B cell (primary cell): ENCODE measurements at regions not wholly inside any gene's neighbourhood (a gene's known extent, or its start where the extent isn't known, plus 50 kb on each side); places are given as distances from the start of the nearest gene placed in this dataset.
"Not testable (repeated sequence)": the region's sequence is repeated elsewhere in the genome, so short reads cannot be mapped to it uniquely, and the experiment has no call there.

Experiments
- ATAC-seq: fragments of 200-7000 bp; cut with Tn5 transposase; one replicate; pipeline ENCODE4 v1.10.0; 2021; ENCODE audit warnings: low read depth, mild to moderate bottlenecking, moderate number of reproducible peaks, moderate library complexity
- CTCF ChIA-PET: fragments of 350-600 bp; sonication (Branson Sonifier 250); formaldehyde crosslinking; loops from one replicate; lab custom pipeline; 2021; ENCODE audit warnings: antibody characterized with exemption, inconsistent platforms; lab: Charles Lee
- POLR2A ChIA-PET: fragments of 350-600 bp; sonication (Branson Sonifier 250); formaldehyde crosslinking; loops from one replicate; lab custom pipeline; 2021; ENCODE audit warnings: antibody characterized with exemption; lab: Charles Lee
- DNase-seq: peaks from one replicate; pipeline ENCODE4 v3.0.0; 2013
- H2AFZ ChIP-seq: 2 replicates; pipeline ENCODE4 v1.6.1; 2012; ENCODE audit warnings: mild to moderate bottlenecking, low read depth, low read length; ENCODE audit not compliant: insufficient read depth, poor library complexity, severe bottlenecking
- H3K27ac ChIP-seq, 2 donors: 1 replicate in 1 of 2; 2 replicates in 1 of 2; pipeline ENCODE4 v1.5.1; 2012 to 2013; ENCODE audit warnings: low read length in 2 of 2, mild to moderate bottlenecking in 2 of 2, moderate library complexity in 1 of 2
- H3K27me3 ChIP-seq, 4 experiments: fragments of 200-600 bp in 1 of 4; sonication (generic) in 1 of 4; replicated peaks in 1 of 4; 1 replicate in 2 of 4; 2 replicates in 2 of 4; pipeline versions ENCODE4 v1.6.1 to v1.7.0; 2013 to 2016; ENCODE audit warnings: low read length in 3 of 4, mild to moderate bottlenecking in 2 of 4, mixed read lengths in 1 of 4, moderate library complexity in 1 of 4; ENCODE audit not compliant: insufficient read depth in 4 of 4, control insufficient read depth in 3 of 4; ENCODE audit errors: control extremely low read depth in 1 of 4
- H3K36me3 ChIP-seq, 2 experiments: replicated peaks in 1 of 2; 1 replicate in 1 of 2; 2 replicates in 1 of 2; pipeline versions ENCODE4 v1.6.1 to v1.7.1; 2013; ENCODE audit warnings: low read length in 1 of 2; ENCODE audit not compliant: insufficient read depth in 2 of 2, control insufficient read depth in 1 of 2; ENCODE audit errors: control extremely low read depth in 1 of 2, extremely low read depth in 1 of 2
- H3K4me1 ChIP-seq, 2 donors: fragments of 200-600 bp in 1 of 2; sonication (generic) in 1 of 2; 1 replicate in 1 of 2; 2 replicates in 1 of 2; pipeline versions ENCODE4 v1.5.1 to v1.6.1; 2013 to 2017; ENCODE audit warnings: low read length in 2 of 2; ENCODE audit not compliant: control insufficient read depth in 2 of 2, insufficient read depth in 2 of 2
- H3K4me2 ChIP-seq: replicated peaks from 2 replicates; pipeline ENCODE3; 2012; ENCODE audit warnings: mild to moderate bottlenecking, low read depth, low read length; ENCODE audit not compliant: poor library complexity, severe bottlenecking
- H3K4me3 ChIP-seq, 5 experiments: fragments of 200-600 bp in 1 of 5; sonication (generic) in 1 of 5; 1 replicate in 3 of 5; 2 replicates in 2 of 5; pipeline versions ENCODE4 v1.5.1 to v1.7.0; 2011 to 2016; ENCODE audit warnings: low read length in 4 of 5, mild to moderate bottlenecking in 4 of 5, low read depth in 2 of 5, control low read depth in 1 of 5, moderate library complexity in 1 of 5; ENCODE audit not compliant: insufficient read depth in 1 of 5; ENCODE audit errors: control extremely low read depth in 1 of 5, extremely low read depth in 1 of 5
- H3K79me2 ChIP-seq: fragments of 200-600 bp; sonication (generic); one replicate; pipeline ENCODE4 v1.6.0; 2016; ENCODE audit warnings: low read length; ENCODE audit not compliant: control insufficient read depth, insufficient read depth
- H3K9ac ChIP-seq: fragments of 200-600 bp; sonication (generic); 2 replicates; pipeline ENCODE4 v1.6.1; 2017; ENCODE audit warnings: mild to moderate bottlenecking, low read length, moderate library complexity
- H3K9me3 ChIP-seq, 3 donors: one replicate each; pipeline versions ENCODE4 v1.6.1 to v1.7.1; 2013; ENCODE audit warnings: low read length in 2 of 3; ENCODE audit not compliant: control insufficient read depth in 2 of 3, insufficient read depth in 1 of 3; ENCODE audit errors: control extremely low read depth in 1 of 3
- H4K20me1 ChIP-seq: 2 replicates; pipeline ENCODE4 v1.6.0; 2012; ENCODE audit warnings: mild to moderate bottlenecking, low read length; ENCODE audit not compliant: insufficient read depth, control insufficient read depth, poor library complexity, severe bottlenecking
- H3K27ac Mint-ChIP-seq: one replicate; pipeline ENCODE4 v1.8.0; 2021; ENCODE audit warnings: mixed read lengths
- H3K27me3 Mint-ChIP-seq: one replicate; pipeline ENCODE4 v1.8.0; 2021; ENCODE audit warnings: mixed read lengths
- H3K4me1 Mint-ChIP-seq: one replicate; pipeline ENCODE4 v1.8.0; 2021; ENCODE audit warnings: mixed read lengths
- H3K4me3 Mint-ChIP-seq: one replicate; pipeline ENCODE4 v1.8.0; 2021; ENCODE audit warnings: mixed read lengths
- H3K9me3 Mint-ChIP-seq: one replicate; pipeline ENCODE4 v1.8.0; 2022; ENCODE audit warnings: mixed read lengths; ENCODE audit not compliant: insufficient read depth
- CTCF ChIP-seq: fragments of 200-600 bp; IDR thresholded peaks from one replicate; pipeline ENCODE4 v1.8.0; 2022; ENCODE audit warnings: antibody characterized with exemption, mild to moderate bottlenecking
- EZH2 ChIP-seq: IDR thresholded peaks from 2 replicates; pipeline ENCODE4 v1.6.1; 2012; ENCODE audit warnings: borderline replicate concordance, low read depth, mild to moderate bottlenecking, moderate library complexity, low read length; ENCODE audit not compliant: insufficient read depth, poor library complexity, severe bottlenecking
- WGBS: methylation state at CpG from one replicate; pipeline ENCODE4 v1.1.5; 2013; ENCODE audit warnings: missing lambda C conversion rate; ENCODE audit not compliant: insufficient coverage; 5-methylcytosine and 5-hydroxymethylcytosine counted together
- intact Hi-C: fragments of 100-400 bp; cut with micrococcal nuclease; formaldehyde crosslinking; loops from one replicate; pipeline ENCODE4 v1.10.0; 2022

- Histone ChIP-seq H4K20me1 (no peaks in the 10 kb centered on the region), H3K4me3 (no peak overlapping the region), H3K36me3 (no peaks in the 10 kb centered on the region), H3K27ac (no peak overlapping the region), H3K9me3 (no peaks in the 10 kb centered on the region), H3K9ac (no peak overlapping the region), H2AFZ (no peak overlapping the region), H3K79me2 (no peaks in the 10 kb centered on the region), H3K4me2 (no peak overlapping the region), H3K4me1 (no peaks in the 10 kb centered on the region), H3K27me3 (no peaks in the 10 kb centered on the region)
- ATAC-seq, result no peak
- H3K27me3 Mint-ChIP-seq, result no peaks in the 10 kb centered on the region
- H3K4me3 Mint-ChIP-seq, result no peak overlapping the region
- H3K27ac Mint-ChIP-seq, result no peak overlapping the region
- CTCF ChIA-PET, result no interaction called here
- no peaks in the 10 kb centered on the region for H3K9me3 Mint-ChIP-seq
- no peak for DNase-seq
- POLR2A ChIA-PET, result no interaction called here
- H3K4me1 Mint-ChIP-seq, result no peaks in the 10 kb centered on the region
- TF ChIP-seq EZH2 (no peak), CTCF (no peak)
- WGBS, result 57% methylated on average over 7 of the region's 7 CpGs
- intact Hi-C loops, result no loop called here
These were observed 651.8 kb downstream of the KIF4B start for GRCh38 chr5:155665361-155665760.

DNA sequence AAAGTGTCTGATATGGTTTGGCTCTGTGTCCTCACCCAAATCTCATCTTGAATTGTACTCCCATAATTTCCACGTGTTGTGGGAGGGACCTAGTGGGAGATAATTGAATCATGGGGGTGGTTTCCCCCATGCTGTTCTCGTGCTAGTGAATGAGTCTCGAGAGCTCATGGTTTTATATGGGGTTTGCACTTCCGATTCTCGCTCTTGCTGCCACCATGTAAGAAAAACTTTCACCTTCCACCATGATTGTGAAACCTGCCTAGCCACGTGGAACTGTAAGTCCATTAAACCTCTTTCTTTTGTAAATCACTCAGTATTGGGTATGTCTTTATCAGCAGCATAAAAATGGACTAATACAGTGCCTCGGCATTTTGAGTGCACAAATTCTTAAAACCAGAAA, 655.0 kb upstream of the SGCD start:
- H3K9me3 ChIP-seq, H3K27me3 Mint-ChIP-seq, intact Hi-C loops, H3K4me1 Mint-ChIP-seq, H3K9ac ChIP-seq, H3K27ac ChIP-seq, ATAC-seq, H3K9me3 Mint-ChIP-seq, H2AFZ ChIP-seq, POLR2A ChIA-PET, H3K36me3 ChIP-seq, H3K27ac Mint-ChIP-seq, H3K27me3 ChIP-seq, H4K20me1 ChIP-seq, H3K79me2 ChIP-seq, H3K4me3 ChIP-seq, H3K4me3 Mint-ChIP-seq, CTCF ChIA-PET, DNase-seq, H3K4me2 ChIP-seq, H3K4me1 ChIP-seq: not testable (repeated sequence)
- no CpG with 5 or more reads among the region's 7 CpGs for WGBS
